GM20000 (cell line): ENCODE measurements at regions not wholly inside any gene's neighbourhood (a gene's known extent, or its start where the extent isn't known, plus 50 kb on each side); places are given as distances from the start of the nearest gene placed in this dataset.

ENCODE experiments used
- DNase-seq: peaks from one replicate; pipeline ENCODE4 v3.0.0; 2012; ENCODE audit warnings: low spot score
- TF ChIP-seq, protein P1 (sequence below): IDR thresholded peaks from 2 replicates; pipeline ENCODE4 v1.5.1; 2012; ENCODE audit warnings: mild to moderate bottlenecking, control low read depth; ENCODE audit errors: extremely low read depth, missing control alignments

DNA sequence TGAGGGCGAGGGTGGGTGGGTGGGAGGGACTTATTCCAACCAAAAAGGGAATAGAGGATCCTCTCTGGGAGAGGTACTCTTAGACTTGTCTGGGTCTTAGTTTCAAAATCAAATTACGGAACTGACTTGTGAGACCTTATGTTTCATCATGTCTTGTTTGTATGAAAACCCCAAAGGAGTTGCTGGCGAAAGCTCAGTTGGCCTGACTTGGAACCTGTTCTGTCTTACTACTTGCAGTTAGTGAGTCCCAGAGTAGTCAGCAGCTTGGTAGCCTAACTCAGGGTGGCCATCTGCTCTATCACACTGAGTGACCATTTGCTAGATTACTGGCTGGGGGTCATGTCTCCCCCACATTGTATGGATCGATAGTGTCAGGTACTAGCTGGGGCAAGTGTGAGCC lies 114.9 kb upstream of the MOCS1 start:
- no peak for DNase-seq
- TF ChIP-seq, protein P1, sequence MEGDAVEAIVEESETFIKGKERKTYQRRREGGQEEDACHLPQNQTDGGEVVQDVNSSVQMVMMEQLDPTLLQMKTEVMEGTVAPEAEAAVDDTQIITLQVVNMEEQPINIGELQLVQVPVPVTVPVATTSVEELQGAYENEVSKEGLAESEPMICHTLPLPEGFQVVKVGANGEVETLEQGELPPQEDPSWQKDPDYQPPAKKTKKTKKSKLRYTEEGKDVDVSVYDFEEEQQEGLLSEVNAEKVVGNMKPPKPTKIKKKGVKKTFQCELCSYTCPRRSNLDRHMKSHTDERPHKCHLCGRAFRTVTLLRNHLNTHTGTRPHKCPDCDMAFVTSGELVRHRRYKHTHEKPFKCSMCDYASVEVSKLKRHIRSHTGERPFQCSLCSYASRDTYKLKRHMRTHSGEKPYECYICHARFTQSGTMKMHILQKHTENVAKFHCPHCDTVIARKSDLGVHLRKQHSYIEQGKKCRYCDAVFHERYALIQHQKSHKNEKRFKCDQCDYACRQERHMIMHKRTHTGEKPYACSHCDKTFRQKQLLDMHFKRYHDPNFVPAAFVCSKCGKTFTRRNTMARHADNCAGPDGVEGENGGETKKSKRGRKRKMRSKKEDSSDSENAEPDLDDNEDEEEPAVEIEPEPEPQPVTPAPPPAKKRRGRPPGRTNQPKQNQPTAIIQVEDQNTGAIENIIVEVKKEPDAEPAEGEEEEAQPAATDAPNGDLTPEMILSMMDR = no peak

DNA sequence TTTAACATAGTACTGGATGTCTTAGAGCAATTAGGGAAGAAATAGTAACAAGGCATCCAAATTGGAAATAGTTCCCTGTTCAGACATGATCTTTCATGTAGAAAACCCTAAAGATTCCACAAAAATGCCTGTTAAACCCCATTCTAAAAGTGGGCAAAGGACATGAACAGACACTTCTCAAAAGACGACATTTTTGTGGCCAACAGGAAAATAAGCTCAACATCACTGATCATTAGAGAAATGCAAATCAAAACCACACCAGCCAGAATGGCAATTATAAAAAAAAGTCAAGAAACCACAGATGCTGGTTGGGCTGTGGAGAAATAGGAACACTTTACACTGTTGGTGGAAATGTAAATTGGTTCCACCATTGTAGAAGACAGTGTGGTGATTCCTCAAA lies 109.9 kb upstream of the MOCS1 start:
- no peak for DNase-seq
- TF ChIP-seq, protein P1 = no peak

DNA sequence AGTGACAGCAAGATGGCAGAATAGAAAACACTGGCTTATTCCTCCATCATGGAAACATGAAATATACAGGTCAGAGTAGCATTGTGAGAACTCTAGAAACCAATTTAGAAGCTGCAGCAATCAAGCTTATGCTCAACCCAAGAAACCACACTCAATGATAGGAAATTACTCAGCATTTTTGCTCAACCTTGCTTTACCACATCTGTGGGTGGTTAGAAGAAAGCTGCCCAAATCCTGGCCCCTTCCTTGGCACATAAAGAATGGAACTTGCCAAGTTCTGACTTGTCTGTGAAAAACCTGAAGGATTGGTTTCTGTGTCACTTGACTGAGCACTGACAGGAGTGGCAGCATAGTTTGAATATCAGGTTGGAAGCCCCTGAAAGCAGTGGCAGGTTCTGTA lies 108.0 kb upstream of the MOCS1 start:
- TF ChIP-seq, protein P1 = no peak
- no peak for DNase-seq

DNA sequence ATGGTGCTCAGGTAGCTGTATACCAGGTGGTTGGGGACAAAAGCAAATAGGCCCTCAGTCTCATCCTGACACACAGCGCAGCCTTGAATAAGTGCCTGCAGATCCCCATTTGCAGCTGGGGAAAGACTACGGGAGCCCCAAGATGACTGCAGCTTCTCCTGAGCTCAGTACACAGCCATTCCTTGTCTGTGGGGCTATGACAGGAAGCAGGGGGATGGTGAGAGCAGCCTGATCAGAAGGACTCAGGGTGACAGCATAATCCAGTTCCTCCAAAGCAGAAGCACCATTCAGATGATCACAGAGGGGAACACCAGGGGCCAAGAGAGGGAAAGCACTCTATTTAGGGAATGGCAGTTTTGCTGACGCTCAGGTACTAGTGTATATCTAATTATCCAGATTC lies 104.8 kb upstream of the MOCS1 start:
- TF ChIP-seq, protein P1 = no peak

DNA sequence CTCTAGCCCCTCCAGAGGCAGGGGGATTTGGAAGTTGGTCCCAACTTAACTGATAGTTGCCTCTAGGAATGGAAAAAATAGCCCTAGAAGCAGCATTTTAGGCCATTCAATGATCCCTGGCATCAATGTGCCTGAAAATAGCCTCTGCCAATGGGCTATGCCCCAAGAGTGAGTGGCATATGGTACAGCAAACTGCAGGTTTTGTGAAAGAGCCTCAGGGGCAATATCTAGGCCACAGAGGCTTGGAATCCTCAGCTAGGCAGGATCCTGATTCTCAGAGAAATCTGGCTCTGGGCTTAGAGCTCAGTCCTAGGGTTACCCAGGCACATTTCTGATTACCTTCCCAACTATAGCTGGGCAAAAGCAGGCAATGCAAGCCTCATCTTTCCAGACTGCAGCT lies 104.4 kb upstream of the MOCS1 start:
- TF ChIP-seq, protein P1 = no peak
- DNase-seq = no peak

More for the DNA sequence above, 104.8 kb upstream of the MOCS1 start:
- DNase-seq = no peak

DNA sequence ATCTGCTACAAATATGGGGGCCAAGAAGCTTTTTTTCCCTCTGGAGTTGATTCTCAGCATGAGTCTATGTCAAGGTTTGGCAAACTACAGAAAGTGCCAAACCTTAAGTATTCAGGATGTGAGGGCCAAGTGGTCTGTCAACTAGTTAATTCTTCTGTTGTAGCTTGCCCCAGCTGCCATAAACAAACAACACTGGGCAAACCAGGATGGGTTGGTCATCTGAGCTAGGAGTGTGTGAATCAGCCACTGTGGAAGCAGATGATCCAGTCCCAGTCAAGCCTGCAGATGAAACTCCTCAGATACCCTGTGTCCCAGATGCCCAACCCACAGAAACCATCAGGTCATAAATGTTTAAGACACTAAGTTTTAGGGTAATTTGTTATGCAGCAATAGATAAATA lies 103.0 kb upstream of the MOCS1 start:
- TF ChIP-seq, protein P1 = no peak
- no peak for DNase-seq

DNA sequence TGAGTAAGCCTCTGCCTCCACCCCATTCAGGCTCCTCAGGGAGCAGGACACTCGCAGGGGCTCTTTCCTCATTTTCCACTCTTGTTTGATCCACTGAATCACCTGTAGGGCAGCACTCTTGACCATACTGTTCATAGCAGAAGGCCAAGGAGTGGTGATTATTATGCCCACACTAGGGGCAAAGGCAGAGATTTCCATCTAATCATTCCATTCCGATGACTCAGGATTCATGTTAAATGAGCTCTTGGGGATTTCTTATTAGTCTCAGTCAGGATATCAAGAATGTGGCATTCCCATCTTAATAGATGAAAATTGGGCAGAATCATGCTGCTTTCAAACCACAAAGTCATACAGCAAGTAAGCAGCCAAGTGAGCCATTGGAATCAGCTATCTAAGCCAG lies 101.9 kb upstream of the MOCS1 start:
- no peak for DNase-seq
- TF ChIP-seq, protein P1 = no peak
